ENCODE measurements at regions not wholly inside any gene's neighbourhood (a gene's known extent, or its start where the extent isn't known, plus 50 kb on each side); places are given as distances from the start of the nearest gene placed in this dataset.

DNA sequence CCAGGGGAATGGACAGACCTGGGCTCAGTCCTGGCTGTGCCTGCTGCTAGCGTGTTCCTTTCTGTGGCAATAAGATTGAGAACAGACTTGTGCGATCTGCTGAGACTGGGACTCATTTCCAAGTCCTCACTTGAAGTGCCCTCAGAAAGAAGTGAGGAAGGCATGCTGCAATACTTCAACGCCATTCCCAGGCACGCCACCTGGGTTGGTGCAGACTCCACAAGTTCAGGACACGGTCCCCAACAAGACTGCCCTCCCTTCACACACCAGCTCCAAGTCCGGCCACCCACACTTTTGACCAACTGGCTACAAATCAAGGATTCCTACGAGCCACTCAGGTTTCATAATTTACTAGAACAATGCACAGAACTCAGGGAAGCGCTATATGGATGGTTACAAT, 391.8 kb upstream of the SULF2 start:
- POLR2A ChIA-PET: no interaction called here
- in situ Hi-C loops (cut with HindIII; ENCODE audit: extremely low pct_ligation_motif_present, low pct_unique_long_range_greater_than_20kb): no loop called here
- TF ChIP-seq, protein P1, sequence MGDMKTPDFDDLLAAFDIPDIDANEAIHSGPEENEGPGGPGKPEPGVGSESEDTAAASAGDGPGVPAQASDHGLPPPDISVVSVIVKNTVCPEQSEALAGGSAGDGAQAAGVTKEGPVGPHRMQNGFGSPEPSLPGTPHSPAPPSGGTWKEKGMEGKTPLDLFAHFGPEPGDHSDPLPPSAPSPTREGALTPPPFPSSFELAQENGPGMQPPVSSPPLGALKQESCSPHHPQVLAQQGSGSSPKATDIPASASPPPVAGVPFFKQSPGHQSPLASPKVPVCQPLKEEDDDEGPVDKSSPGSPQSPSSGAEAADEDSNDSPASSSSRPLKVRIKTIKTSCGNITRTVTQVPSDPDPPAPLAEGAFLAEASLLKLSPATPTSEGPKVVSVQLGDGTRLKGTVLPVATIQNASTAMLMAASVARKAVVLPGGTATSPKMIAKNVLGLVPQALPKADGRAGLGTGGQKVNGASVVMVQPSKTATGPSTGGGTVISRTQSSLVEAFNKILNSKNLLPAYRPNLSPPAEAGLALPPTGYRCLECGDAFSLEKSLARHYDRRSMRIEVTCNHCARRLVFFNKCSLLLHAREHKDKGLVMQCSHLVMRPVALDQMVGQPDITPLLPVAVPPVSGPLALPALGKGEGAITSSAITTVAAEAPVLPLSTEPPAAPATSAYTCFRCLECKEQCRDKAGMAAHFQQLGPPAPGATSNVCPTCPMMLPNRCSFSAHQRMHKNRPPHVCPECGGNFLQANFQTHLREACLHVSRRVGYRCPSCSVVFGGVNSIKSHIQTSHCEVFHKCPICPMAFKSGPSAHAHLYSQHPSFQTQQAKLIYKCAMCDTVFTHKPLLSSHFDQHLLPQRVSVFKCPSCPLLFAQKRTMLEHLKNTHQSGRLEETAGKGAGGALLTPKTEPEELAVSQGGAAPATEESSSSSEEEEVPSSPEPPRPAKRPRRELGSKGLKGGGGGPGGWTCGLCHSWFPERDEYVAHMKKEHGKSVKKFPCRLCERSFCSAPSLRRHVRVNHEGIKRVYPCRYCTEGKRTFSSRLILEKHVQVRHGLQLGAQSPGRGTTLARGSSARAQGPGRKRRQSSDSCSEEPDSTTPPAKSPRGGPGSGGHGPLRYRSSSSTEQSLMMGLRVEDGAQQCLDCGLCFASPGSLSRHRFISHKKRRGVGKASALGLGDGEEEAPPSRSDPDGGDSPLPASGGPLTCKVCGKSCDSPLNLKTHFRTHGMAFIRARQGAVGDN (CRISPR knock-in tag; IDR thresholded peaks at IDR 0.05): no peak
- TF ChIP-seq HIVEP1 (CRISPR knock-in tag; IDR thresholded peaks at IDR 0.05) (no peak), ZNF501 (CRISPR knock-in tag; IDR thresholded peaks at IDR 0.05) (no peak), ISX (CRISPR knock-in tag; conservative IDR thresholded peaks at IDR 0.05) (no peak), IRX3 (CRISPR knock-in tag; IDR thresholded peaks at IDR 0.05; ENCODE audit: borderline replicate concordance, low read depth) (no peak), ZNF558 (CRISPR knock-in tag; IDR thresholded peaks at IDR 0.05; ENCODE audit: borderline replicate concordance) (no peak), TBL1XR1 (IDR thresholded peaks at IDR 0.05; ENCODE audit: borderline replicate concordance, low read length, partially characterized antibody) (no peak), ZNF777 (CRISPR knock-in tag; IDR thresholded peaks at IDR 0.05) (no peak), BRD4 (CRISPR knock-in tag; IDR thresholded peaks at IDR 0.05) (no peak), ZBTB3 (CRISPR knock-in tag; IDR thresholded peaks at IDR 0.05; ENCODE audit: borderline replicate concordance, low read depth) (no peak)
- TF ChIP-seq, protein P2, sequence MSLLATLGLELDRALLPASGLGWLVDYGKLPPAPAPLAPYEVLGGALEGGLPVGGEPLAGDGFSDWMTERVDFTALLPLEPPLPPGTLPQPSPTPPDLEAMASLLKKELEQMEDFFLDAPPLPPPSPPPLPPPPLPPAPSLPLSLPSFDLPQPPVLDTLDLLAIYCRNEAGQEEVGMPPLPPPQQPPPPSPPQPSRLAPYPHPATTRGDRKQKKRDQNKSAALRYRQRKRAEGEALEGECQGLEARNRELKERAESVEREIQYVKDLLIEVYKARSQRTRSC (CRISPR knock-in tag; IDR thresholded peaks at IDR 0.05; ENCODE audit: low read depth): no peak
- TF ChIP-seq, protein P3, sequence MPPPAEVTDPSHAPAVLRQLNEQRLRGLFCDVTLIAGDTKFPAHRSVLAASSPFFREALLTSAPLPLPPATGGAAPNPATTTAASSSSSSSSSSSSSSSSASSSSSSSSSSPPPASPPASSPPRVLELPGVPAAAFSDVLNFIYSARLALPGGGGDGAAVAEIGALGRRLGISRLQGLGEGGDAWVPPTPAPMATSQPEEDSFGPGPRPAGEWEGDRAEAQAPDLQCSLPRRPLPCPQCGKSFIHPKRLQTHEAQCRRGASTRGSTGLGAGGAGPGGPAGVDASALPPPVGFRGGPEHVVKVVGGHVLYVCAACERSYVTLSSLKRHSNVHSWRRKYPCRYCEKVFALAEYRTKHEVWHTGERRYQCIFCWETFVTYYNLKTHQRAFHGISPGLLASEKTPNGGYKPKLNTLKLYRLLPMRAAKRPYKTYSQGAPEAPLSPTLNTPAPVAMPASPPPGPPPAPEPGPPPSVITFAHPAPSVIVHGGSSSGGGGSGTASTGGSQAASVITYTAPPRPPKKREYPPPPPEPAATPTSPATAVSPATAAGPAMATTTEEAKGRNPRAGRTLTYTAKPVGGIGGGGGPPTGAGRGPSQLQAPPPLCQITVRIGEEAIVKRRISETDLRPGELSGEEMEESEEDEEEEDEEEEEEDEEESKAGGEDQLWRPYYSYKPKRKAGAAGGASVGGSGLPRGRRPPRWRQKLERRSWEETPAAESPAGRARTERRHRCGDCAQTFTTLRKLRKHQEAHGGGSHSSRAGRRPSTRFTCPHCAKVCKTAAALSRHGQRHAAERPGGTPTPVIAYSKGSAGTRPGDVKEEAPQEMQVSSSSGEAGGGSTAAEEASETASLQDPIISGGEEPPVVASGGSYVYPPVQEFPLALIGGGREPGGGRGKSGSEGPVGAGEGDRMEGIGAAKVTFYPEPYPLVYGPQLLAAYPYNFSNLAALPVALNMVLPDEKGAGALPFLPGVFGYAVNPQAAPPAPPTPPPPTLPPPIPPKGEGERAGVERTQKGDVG (CRISPR knock-in tag; IDR thresholded peaks at IDR 0.05; ENCODE audit: borderline replicate concordance): no peak
- TF ChIP-seq, protein P4, sequence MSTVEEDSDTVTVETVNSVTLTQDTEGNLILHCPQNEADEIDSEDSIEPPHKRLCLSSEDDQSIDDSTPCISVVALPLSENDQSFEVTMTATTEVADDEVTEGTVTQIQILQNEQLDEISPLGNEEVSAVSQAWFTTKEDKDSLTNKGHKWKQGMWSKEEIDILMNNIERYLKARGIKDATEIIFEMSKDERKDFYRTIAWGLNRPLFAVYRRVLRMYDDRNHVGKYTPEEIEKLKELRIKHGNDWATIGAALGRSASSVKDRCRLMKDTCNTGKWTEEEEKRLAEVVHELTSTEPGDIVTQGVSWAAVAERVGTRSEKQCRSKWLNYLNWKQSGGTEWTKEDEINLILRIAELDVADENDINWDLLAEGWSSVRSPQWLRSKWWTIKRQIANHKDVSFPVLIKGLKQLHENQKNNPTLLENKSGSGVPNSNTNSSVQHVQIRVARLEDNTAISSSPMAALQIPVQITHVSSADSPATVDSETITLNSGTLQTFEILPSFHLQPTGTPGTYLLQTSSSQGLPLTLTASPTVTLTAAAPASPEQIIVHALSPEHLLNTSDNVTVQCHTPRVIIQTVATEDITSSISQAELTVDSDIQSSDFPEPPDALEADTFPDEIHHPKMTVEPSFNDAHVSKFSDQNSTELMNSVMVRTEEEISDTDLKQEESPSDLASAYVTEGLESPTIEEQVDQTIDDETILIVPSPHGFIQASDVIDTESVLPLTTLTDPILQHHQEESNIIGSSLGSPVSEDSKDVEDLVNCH (CRISPR knock-in tag; IDR thresholded peaks at IDR 0.05): no peak

More for the DNA sequence above, 391.8 kb upstream of the SULF2 start:
- peaks cover 4 to 41% of the 10 kb centered on the region in 2 experiments; a peak in 3 of 5 replicates for H3K27me3 ChIP-seq (ENCODE audit: control insufficient read depth in 1 of 2, insufficient read depth in 2 of 2, low read length in 2 of 2)
- DNase-seq (ENCODE audit: low spot score) (no peak), ATAC-seq (no peak), FAIRE-seq (no peak)
- no peaks in the 10 kb centered on the region for H3K36me3 ChIP-seq (replicated peaks in 1 of 2; ENCODE audit: control insufficient read depth in 1 of 2, insufficient read depth in 2 of 2, low read length in 2 of 2)
- CTCF ChIA-PET (ENCODE audit: low intra/inter-chr PET ratio, low total read pairs): no interaction called here
- H3K9me3 ChIP-seq (ENCODE audit: low read length): no peaks in the 10 kb centered on the region
- no peak overlapping the region for H3K4me2 ChIP-seq (ENCODE audit: low read depth, low read length)
- no peak overlapping the region for H3K4me3 ChIP-seq (replicated peaks in 1 of 3; ENCODE audit: insufficient read depth in 1 of 3, low read depth in 2 of 3, low read length in 3 of 3)
- H2AFZ ChIP-seq (ENCODE audit: low read length): no peak overlapping the region
- intact Hi-C loops (cut with micrococcal nuclease; ENCODE audit: unreplicated experiment): no loop called here
- H3K9ac ChIP-seq (ENCODE audit: insufficient read depth, low read depth, low read length): no peak overlapping the region
- H4K20me1 ChIP-seq (ENCODE audit: insufficient read depth, low read length): no peaks in the 10 kb centered on the region
- H3K27ac ChIP-seq (ENCODE audit: extremely low read length, insufficient read depth, low read length): no peak overlapping the region
- no TSS peak for BruUV-seq (replicated peaks)
- 16% methylated on average over 7 of the region's 8 CpGs for WGBS (ENCODE audit: low lambda C conversion rate)
- H3K4me1 ChIP-seq (ENCODE audit: insufficient read depth, low read length): peaks cover 20% of the 10 kb centered on the region
- no peaks in the 10 kb centered on the region for H3K79me2 ChIP-seq (ENCODE audit: insufficient read depth, low read length)
